ENCODE measurements at regions not wholly inside any gene's neighbourhood (a gene's known extent, or its start where the extent isn't known, plus 50 kb on each side); places are given as distances from the start of the nearest gene placed in this dataset.

DNA sequence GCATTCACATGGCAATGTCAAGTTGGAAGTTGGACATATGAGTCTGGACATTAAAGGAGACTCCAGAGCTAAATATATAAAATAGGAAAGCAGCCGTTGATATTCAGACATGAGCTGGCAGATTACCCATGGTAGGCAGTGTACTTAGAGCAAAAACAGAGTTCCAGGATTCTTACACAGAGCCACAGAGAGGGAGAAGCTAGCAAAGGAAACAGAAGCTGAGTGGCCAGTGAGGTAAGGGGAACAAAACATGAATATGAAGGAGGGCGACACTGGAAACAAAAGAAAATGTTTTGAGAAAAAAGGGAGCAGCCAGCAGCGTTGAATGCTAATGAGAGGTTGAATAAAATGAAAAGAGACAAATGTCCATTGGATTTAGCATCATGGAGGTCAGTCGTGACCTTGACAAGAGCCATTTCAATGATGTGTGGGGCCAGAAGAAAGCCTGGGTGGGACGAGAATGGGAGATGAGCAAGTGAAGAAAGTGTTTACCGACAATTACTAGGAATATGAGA lies 198.4 kb downstream of the POU4F1 start:
- H3K27ac ChIP-seq, result no peak overlapping the region
- H3K27me3 ChIP-seq, result no peaks in the 10 kb centered on the region
- H3K4me3 ChIP-seq, result no peak overlapping the region
- no peaks in the 10 kb centered on the region for H3K9me3 ChIP-seq
- intact Hi-C loops (cut with DNase I; ENCODE audit: low total_unique reads), result no loop called here
- H3K36me3 ChIP-seq, result no peaks in the 10 kb centered on the region
- TF ChIP-seq CTCF (IDR thresholded peaks at IDR 0.05), result no peak
- no peaks in the 10 kb centered on the region for H3K4me1 ChIP-seq
- DNase-seq, result no peak

DNA sequence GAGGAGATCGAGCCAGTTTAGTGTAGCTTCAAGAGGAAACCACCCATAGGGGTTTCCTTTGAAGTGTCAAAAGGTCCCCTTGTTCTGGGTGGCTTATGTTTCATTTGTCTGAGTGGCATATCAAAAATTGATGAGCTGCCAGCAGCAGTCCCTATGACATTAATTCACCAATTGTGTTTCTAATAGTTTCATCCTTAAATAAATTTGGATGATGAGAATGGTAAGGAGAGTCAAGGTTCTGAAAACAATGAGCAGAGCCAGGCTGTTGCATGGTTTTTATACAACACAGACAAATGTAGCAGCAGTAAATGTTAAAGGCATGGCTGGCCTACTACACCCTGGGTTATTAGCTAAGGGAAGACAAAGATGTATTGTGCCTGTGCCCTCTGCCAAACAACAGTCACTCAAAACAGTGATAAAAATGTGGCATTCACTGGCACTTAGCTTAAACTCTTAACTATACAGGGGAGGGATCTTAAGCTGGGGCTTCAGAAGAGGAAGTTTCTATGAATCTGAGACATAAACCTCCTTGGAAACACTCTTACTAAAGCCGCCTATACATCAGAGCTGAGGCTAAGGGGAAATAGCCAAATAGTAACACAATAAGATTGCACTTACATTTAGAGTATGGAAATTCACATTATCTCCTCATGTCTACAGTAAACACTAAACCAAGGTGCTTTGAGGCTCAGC lies 200.5 kb downstream of the POU4F1 start:
- Histone ChIP-seq H3K27me3 (no peaks in the 10 kb centered on the region), H3K36me3 (no peaks in the 10 kb centered on the region), H3K4me1 (no peaks in the 10 kb centered on the region), H3K9me3 (no peaks in the 10 kb centered on the region), H3K4me3 (no peak overlapping the region), H3K27ac (no peak overlapping the region)
- no peak for TF ChIP-seq CTCF (IDR thresholded peaks at IDR 0.05)
- intact Hi-C loops (cut with DNase I; ENCODE audit: low total_unique reads), result no loop called here
- no peak for DNase-seq

DNA sequence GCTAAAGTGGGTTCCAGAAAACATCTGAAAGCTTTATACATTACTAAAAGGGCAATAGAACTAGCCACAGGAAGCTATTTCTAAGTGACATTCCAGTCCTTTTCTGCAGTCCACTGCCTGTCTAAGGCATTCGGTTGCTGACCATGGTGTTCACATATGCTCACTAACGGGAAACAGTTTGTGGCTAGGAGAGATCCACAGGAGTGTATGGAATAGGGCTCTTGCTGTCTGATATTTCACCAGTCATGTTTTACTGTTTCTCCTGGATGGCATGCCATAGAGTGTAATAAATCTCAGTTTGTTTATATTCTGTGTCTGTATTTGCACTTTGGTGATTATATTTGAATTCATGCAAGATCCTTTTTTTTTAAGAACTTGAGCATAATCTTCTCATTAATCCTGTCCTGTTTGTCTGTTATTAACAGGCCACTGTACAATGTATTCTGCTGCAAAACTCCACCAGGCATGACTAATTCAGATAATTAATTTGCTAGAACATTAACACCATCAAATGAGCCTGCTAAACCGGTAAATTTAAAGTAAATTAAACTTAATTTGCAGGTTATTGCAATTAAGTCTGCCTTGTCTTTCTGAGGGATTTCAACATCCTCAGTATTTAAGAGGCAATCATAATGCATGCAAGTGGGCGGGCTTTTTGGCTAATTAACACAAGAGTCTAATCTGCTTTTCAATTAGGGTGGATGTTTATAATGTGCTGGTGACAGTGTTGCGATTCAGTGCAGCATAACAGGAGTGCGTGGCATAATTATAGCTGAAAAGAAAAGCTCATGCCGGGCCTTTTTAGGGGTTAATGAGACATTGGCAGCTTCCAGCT lies 201.3 kb downstream of the POU4F1 start:
- no peaks in the 10 kb centered on the region for H3K36me3 ChIP-seq
- no peaks in the 10 kb centered on the region for H3K9me3 ChIP-seq
- no peaks in the 10 kb centered on the region for H3K27me3 ChIP-seq
- intact Hi-C loops (cut with DNase I; ENCODE audit: low total_unique reads), result no loop called here
- no peak overlapping the region for H3K4me3 ChIP-seq
- DNase-seq, result no peak
- TF ChIP-seq CTCF (IDR thresholded peaks at IDR 0.05), result no peak
- H3K27ac ChIP-seq, result no peak overlapping the region
- H3K4me1 ChIP-seq, result no peaks in the 10 kb centered on the region

DNA sequence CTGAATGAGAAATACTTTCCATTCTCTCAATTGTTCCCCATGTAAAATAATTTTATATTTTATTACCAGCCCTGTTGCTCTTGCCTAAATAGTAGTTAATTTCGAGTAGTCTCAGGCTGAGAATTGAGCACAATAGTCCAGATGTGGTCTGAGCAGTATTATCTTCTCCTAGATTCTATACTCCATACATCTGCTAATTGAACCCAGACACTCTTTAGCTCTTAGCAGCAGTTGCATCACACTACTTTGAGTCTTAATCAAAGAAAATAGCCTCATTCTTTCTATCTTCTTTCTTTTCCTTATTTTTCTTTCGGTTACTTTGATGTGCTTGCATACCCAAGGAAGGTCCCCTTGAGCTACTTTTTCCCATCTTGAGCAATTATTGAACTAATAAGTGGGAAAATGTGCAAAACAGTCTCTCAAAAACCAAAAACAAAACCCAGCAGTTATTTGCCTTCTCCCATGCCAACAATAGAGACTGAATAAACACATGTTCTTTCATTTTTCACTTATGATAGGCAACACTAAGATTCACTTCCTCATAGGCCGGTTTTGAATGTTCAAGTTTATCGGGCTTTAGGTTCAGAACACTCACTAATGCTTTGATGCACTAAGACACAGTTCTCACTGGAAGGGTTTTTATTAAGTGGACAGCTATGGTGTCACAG lies 204.5 kb downstream of the POU4F1 start:
- TF ChIP-seq CTCF (IDR thresholded peaks at IDR 0.05), result no peak
- H3K9me3 ChIP-seq, result no peaks in the 10 kb centered on the region
- no peaks in the 10 kb centered on the region for H3K4me1 ChIP-seq
- no peak overlapping the region for H3K4me3 ChIP-seq
- intact Hi-C loops (cut with DNase I; ENCODE audit: low total_unique reads), result no loop called here
- no peaks in the 10 kb centered on the region for H3K36me3 ChIP-seq
- DNase-seq, result no peak
- no peak overlapping the region for H3K27ac ChIP-seq
- no peaks in the 10 kb centered on the region for H3K27me3 ChIP-seq

- Histone ChIP-seq H3K4me3 (no peak overlapping the region), H3K4me1 (no peaks in the 10 kb centered on the region), H3K36me3 (no peaks in the 10 kb centered on the region), H3K27me3 (no peaks in the 10 kb centered on the region), H3K27ac (no peak overlapping the region), H3K9me3 (no peaks in the 10 kb centered on the region)
- no peak for DNase-seq
- no peak for TF ChIP-seq CTCF (IDR thresholded peaks at IDR 0.05)
- intact Hi-C loops (cut with DNase I; ENCODE audit: low total_unique reads), result no loop called here
Measured at GRCh38 chr13:78393286-78394142, 209.8 kb downstream of the POU4F1 start.

Data from tibial artery (tissue), 4 donors.